ENCODE measurements at regions not wholly inside any gene's neighbourhood (a gene's known extent, or its start where the extent isn't known, plus 50 kb on each side); places are given as distances from the start of the nearest gene placed in this dataset.

DNA sequence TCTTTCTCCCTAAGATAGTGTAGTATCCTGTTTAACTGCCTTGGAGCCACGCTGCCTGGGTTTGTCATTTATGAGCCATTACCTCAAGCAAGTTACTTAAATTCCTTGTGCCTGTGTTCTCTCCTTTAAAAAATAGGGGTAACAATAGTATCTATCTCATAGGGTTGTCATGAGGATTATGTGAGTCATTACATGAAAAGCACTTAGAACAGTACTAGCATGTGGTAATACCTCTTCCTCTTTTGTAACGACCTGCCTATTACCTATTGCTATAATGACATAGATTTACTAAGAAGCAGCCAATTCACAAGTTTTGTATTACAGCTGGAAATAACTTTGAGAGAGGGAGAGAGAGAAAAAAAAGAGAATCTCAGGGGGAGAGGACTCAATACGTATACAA is 834.7 kb downstream of the RAPGEF2 start:
- TF ChIP-seq, protein P1, sequence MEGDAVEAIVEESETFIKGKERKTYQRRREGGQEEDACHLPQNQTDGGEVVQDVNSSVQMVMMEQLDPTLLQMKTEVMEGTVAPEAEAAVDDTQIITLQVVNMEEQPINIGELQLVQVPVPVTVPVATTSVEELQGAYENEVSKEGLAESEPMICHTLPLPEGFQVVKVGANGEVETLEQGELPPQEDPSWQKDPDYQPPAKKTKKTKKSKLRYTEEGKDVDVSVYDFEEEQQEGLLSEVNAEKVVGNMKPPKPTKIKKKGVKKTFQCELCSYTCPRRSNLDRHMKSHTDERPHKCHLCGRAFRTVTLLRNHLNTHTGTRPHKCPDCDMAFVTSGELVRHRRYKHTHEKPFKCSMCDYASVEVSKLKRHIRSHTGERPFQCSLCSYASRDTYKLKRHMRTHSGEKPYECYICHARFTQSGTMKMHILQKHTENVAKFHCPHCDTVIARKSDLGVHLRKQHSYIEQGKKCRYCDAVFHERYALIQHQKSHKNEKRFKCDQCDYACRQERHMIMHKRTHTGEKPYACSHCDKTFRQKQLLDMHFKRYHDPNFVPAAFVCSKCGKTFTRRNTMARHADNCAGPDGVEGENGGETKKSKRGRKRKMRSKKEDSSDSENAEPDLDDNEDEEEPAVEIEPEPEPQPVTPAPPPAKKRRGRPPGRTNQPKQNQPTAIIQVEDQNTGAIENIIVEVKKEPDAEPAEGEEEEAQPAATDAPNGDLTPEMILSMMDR (IDR thresholded peaks at IDR 0.05), result no peak
- no peak for TF ChIP-seq POLR2A (IDR thresholded peaks at IDR 0.05)

Data from lower leg skin (tissue), 3 donors.